ENCODE measurements at regions not wholly inside any gene's neighbourhood (a gene's known extent, or its start where the extent isn't known, plus 50 kb on each side); places are given as distances from the start of the nearest gene placed in this dataset.

GRCh38 chr10:8640301-8640700 is 585.8 kb downstream of the GATA3 start:
- TF ChIP-seq REST (IDR thresholded peaks at IDR 0.05; ENCODE audit: low read depth) (no peak), SIN3A (IDR thresholded peaks at IDR 0.05; ENCODE audit: low read depth) (no peak), YY1 (IDR thresholded peaks at IDR 0.05; ENCODE audit: extremely low read depth, insufficient replicate concordance, low read depth, low read length) (no peak), CTCF (IDR thresholded peaks at IDR 0.05 in 2 of 3, conservative IDR thresholded peaks at IDR 0.05 in 1 of 3; ENCODE audit: borderline replicate concordance in 1 of 3, insufficient read depth in 1 of 3, low read depth in 2 of 3, low read length in 2 of 3) (no peak), POLR2A (IDR thresholded peaks at IDR 0.05; ENCODE audit: borderline replicate concordance, extremely low read depth, insufficient read depth, insufficient read length) (no peak), POLR2AphosphoS5 (IDR thresholded peaks at IDR 0.05; ENCODE audit: low read depth, low read length) (no peak), SP1 (IDR thresholded peaks at IDR 0.05; ENCODE audit: low read depth) (no peak), TCF7L2 (IDR thresholded peaks at IDR 0.05; ENCODE audit: borderline replicate concordance, extremely low read depth, insufficient read depth, insufficient read length) (no peak), CEBPB (IDR thresholded peaks at IDR 0.05; ENCODE audit: low read depth) (no peak), EZH2 (IDR thresholded peaks at IDR 0.05) (no peak), JUND (IDR thresholded peaks at IDR 0.05) (no peak), ZBTB33 (IDR thresholded peaks at IDR 0.05; ENCODE audit: extremely low read depth, insufficient replicate concordance, low read length) (no peak)

Measured in HCT116 (cell line).